ENCODE measurements at regions not wholly inside any gene's neighbourhood (a gene's known extent, or its start where the extent isn't known, plus 50 kb on each side); places are given as distances from the start of the nearest gene placed in this dataset.

GRCh38 chr10:56928714-56929113 is 567.7 kb upstream of the ZWINT start:
- TF ChIP-seq CTCF (IDR thresholded peaks at IDR 0.05; ENCODE audit: extremely low read depth, missing control alignments): no peak
- no peak for DNase-seq (ENCODE audit: low spot score)

GRCh38 chr10:56927701-56928100 is 566.6 kb upstream of the ZWINT start:
- no peak for TF ChIP-seq CTCF (IDR thresholded peaks at IDR 0.05; ENCODE audit: extremely low read depth, missing control alignments)
- DNase-seq (ENCODE audit: low spot score): no peak

GRCh38 chr10:56920601-56921261 is 559.7 kb upstream of the ZWINT start:
- no peak for TF ChIP-seq CTCF (IDR thresholded peaks at IDR 0.05; ENCODE audit: extremely low read depth, missing control alignments)
- no peak for DNase-seq (ENCODE audit: low spot score)

GRCh38 chr10:56912043-56912442 is 551.0 kb upstream of the ZWINT start:
- DNase-seq (ENCODE audit: low spot score): no peak

GRCh38 chr10:56905051-56905450 is 544.0 kb upstream of the ZWINT start:
- DNase-seq (ENCODE audit: low spot score): no peak

More at GRCh38 chr10:56912043-56912442, 551.0 kb upstream of the ZWINT start:
- no peak for TF ChIP-seq CTCF (IDR thresholded peaks at IDR 0.05; ENCODE audit: extremely low read depth, missing control alignments)

GRCh38 chr10:56902554-56902953 is 541.5 kb upstream of the ZWINT start:
- no peak for TF ChIP-seq CTCF (IDR thresholded peaks at IDR 0.05; ENCODE audit: extremely low read depth, missing control alignments)
- DNase-seq (ENCODE audit: low spot score): no peak

More at GRCh38 chr10:56905051-56905450, 544.0 kb upstream of the ZWINT start:
- no peak for TF ChIP-seq CTCF (IDR thresholded peaks at IDR 0.05; ENCODE audit: extremely low read depth, missing control alignments)

GRCh38 chr10:56895306-56895705 is 534.2 kb upstream of the ZWINT start:
- no peak for TF ChIP-seq CTCF (IDR thresholded peaks at IDR 0.05; ENCODE audit: extremely low read depth, missing control alignments)
- no peak for DNase-seq (ENCODE audit: low spot score)
